A549 (cell line): ENCODE measurements at regions not wholly inside any gene's neighbourhood (a gene's known extent, or its start where the extent isn't known, plus 50 kb on each side); places are given as distances from the start of the nearest gene placed in this dataset.

ENCODE experiments used
- ATAC-seq, 2 experiments: fragments of 200-7000 bp in 1 of 2; fragments of >200 bp in 1 of 2; cut with Nextera tagmentation in 1 of 2; cut with Tn5 transposase in 1 of 2; 3 replicates each; pipeline versions ENCODE4 v1.8.0 to v1.9.1; 2018 to 2020; ENCODE audit warnings: mild to moderate bottlenecking in 1 of 2, moderate library complexity in 1 of 2
- CTCF ChIA-PET: fragments of 300-600 bp; sonication (Branson Sonifier 250); formaldehyde crosslinking; extraction: SDS; loops from one replicate; lab custom pipeline; 2021; ENCODE audit warnings: antibody characterized with exemption, inconsistent platforms; lab: Yijun Ruan, JAX
- POLR2A ChIA-PET: fragments of 350-600 bp; formaldehyde crosslinking; extraction: SDS; loops from one replicate; lab custom pipeline; 2021; ENCODE audit warnings: antibody characterized with exemption, inconsistent platforms; lab: Yijun Ruan, JAX
- DNase-seq, 2 experiments: peaks; one replicate each; pipeline versions ENCODE4 v3.0.0 to v3.0.0-alpha.2; 2011 to 2016; ENCODE audit warnings: low read depth in 1 of 2, low spot score in 1 of 2
- FAIRE-seq: peaks from 2 replicates; lab custom pipeline; 2011; peaks lifted over from hg19 to GRCh38; lab: Jason Lieb, UNC
- H3K27ac ChIP-seq, 2 experiments: fragments of >200 bp; sonication (Bioruptor Twin); formaldehyde crosslinking; 3 replicates each; pipeline ENCODE4 v1.5.1; 2016 to 2017
- H3K4me1 ChIP-seq: fragments of >200 bp; sonication (Bioruptor Twin); formaldehyde crosslinking; 3 replicates; pipeline ENCODE4 v1.6.1; 2016
- H3K4me2 ChIP-seq: fragments of >200 bp; sonication (Bioruptor Twin); formaldehyde crosslinking; 3 replicates; pipeline ENCODE4 v1.6.1; 2016
- H3K4me3 ChIP-seq: fragments of >200 bp; sonication (Bioruptor Twin); formaldehyde crosslinking; 3 replicates; pipeline ENCODE4 v1.5.1; 2016
- H3K9me3 ChIP-seq: fragments of >200 bp; sonication (Bioruptor Twin); formaldehyde crosslinking; 3 replicates; pipeline ENCODE4 v1.6.1; 2016
- CBX8 ChIP-seq: fragments of 200-600 bp; sonication (generic); IDR thresholded peaks from 2 replicates; pipeline ENCODE4 v1.6.1; 2016
- CHD2 ChIP-seq: fragments of 150-350 bp; IDR thresholded peaks from 2 replicates; pipeline ENCODE4 v1.6.1; 2014; ENCODE audit warnings: low read length; ENCODE audit not compliant: partially characterized antibody
- CTCF ChIP-seq: fragments of >200 bp; sonication (Bioruptor Twin); formaldehyde crosslinking; IDR thresholded peaks from 3 replicates; pipeline ENCODE4 v1.5.1; 2016
- EHMT2 ChIP-seq: fragments of 200-600 bp; sonication (generic); IDR thresholded peaks from 2 replicates; pipeline ENCODE4 v1.6.1; 2016; ENCODE audit warnings: antibody characterized with exemption, low read depth, mild to moderate bottlenecking, moderate library complexity
- FOSL2 ChIP-seq, 2 experiments: fragments of 450-650 bp in 1 of 2; fragments of >200 bp in 1 of 2; sonication (Bioruptor Twin) in 1 of 2; formaldehyde crosslinking; IDR thresholded peaks; 2 replicates each; pipeline versions ENCODE4 v1.5.0 to v1.6.1; 2016 to 2020; ENCODE audit warnings: mild to moderate bottlenecking in 1 of 2, moderate library complexity in 1 of 2
- HMGXB4 ChIP-seq: fragments of 250-450 bp; sonication (Bioruptor Pico); IDR thresholded peaks from 2 replicates; pipeline ENCODE4 v1.5.0; 2021; ENCODE audit warnings: mild to moderate bottlenecking, moderate library complexity, borderline replicate concordance
- HOXB13 ChIP-seq: fragments of 250-450 bp; sonication (Bioruptor Pico); IDR thresholded peaks from 2 replicates; pipeline ENCODE4 v1.5.0; 2020; ENCODE audit warnings: low read depth, mild to moderate bottlenecking, moderate library complexity
- JUNB ChIP-seq: fragments of >200 bp; sonication (Bioruptor Twin); formaldehyde crosslinking; IDR thresholded peaks from 2 replicates; pipeline ENCODE4 v1.6.1; 2016
- MAFK ChIP-seq: fragments of 450-650 bp; IDR thresholded peaks from 2 replicates; pipeline ENCODE4 v1.6.1; 2014; ENCODE audit not compliant: partially characterized antibody
- MAX ChIP-seq: IDR thresholded peaks from 2 replicates; pipeline ENCODE4 v1.6.1; 2012
- MAZ ChIP-seq: fragments of 150-350 bp; IDR thresholded peaks from 2 replicates; pipeline ENCODE4 v1.6.1; 2014; ENCODE audit warnings: antibody characterized with exemption, low read depth, low read length, borderline replicate concordance
- NR3C1 ChIP-seq: fragments of >200 bp; sonication (Bioruptor Twin); formaldehyde crosslinking; IDR thresholded peaks from 3 replicates; pipeline ENCODE4 v1.6.1; 2017
- POLR2A ChIP-seq: IDR thresholded peaks from 2 replicates; pipeline ENCODE4 v1.6.1; 2012; ENCODE audit warnings: mild to moderate bottlenecking, low read length
- RARB ChIP-seq: fragments of 250-450 bp; sonication (Bioruptor Pico); IDR thresholded peaks from 2 replicates; pipeline ENCODE4 v1.8.0; 2021; ENCODE audit warnings: mild to moderate bottlenecking, moderate library complexity
- RFX5 ChIP-seq: fragments of 450-650 bp; IDR thresholded peaks from 2 replicates; pipeline ENCODE4 v1.7.1; 2014; ENCODE audit warnings: antibody characterized with exemption, mild to moderate bottlenecking, moderate library complexity
- RNF2 ChIP-seq: fragments of 200-600 bp; sonication (generic); IDR thresholded peaks from 2 replicates; pipeline ENCODE4 v1.6.1; 2016; ENCODE audit warnings: low read depth, mild to moderate bottlenecking, antibody characterized with exemption, moderate library complexity, borderline replicate concordance
- SMC3 ChIP-seq: fragments of >200 bp; sonication (Bioruptor Twin); formaldehyde crosslinking; IDR thresholded peaks from 3 replicates; pipeline ENCODE4 v1.6.1; 2018; ENCODE audit warnings: inconsistent platforms
- TFCP2L1 ChIP-seq: fragments of 250-450 bp; sonication (Bioruptor Pico); IDR thresholded peaks from 2 replicates; pipeline ENCODE4 v1.5.0; 2021; ENCODE audit warnings: mild to moderate bottlenecking
- ZC3H11A ChIP-seq: fragments of 450-650 bp; IDR thresholded peaks from 2 replicates; pipeline ENCODE4 v1.6.1; 2014; ENCODE audit warnings: antibody characterized with exemption, mild to moderate bottlenecking
- ZFP36 ChIP-seq: fragments of 450-650 bp; IDR thresholded peaks from 2 replicates; pipeline ENCODE4 v1.6.1; 2014; ENCODE audit warnings: borderline replicate concordance; ENCODE audit not compliant: partially characterized antibody
- ZSCAN20 ChIP-seq: fragments of 250-450 bp; sonication (Bioruptor Pico); IDR thresholded peaks from 2 replicates; pipeline ENCODE4 v1.8.0; 2022; ENCODE audit warnings: mild to moderate bottlenecking, moderate library complexity
- WGBS: methylation state at CpG from one replicate; pipeline ENCODE4 v1.1.6; 2017; ENCODE audit errors: missing lambda C conversion rate; 5-methylcytosine and 5-hydroxymethylcytosine counted together
- TF ChIP-seq, protein P1 (sequence below): fragments of 250-450 bp; sonication (Bioruptor Pico); IDR thresholded peaks from 2 replicates; pipeline ENCODE4 v1.5.0; 2020; ENCODE audit warnings: low read depth, mild to moderate bottlenecking, moderate library complexity
- TF ChIP-seq, protein P2 (sequence below): fragments of 150-350 bp; IDR thresholded peaks from 2 replicates; pipeline ENCODE4 v1.6.1; 2014; ENCODE audit warnings: low read depth, mild to moderate bottlenecking, low read length
- TF ChIP-seq, protein P3 (sequence below): fragments of >200 bp; sonication (Bioruptor Twin); formaldehyde crosslinking; IDR thresholded peaks from 2 replicates; pipeline ENCODE4 v1.6.1; 2016

GRCh38 chr3:197424266-197424665, 125.9 kb upstream of the DLG1 start:
- Histone ChIP-seq H3K4me2 (no peak overlapping the region), H3K27ac (no peak overlapping the region), H3K9me3 (no peaks in the 10 kb centered on the region), H3K4me1 (peaks cover 16% of the 10 kb centered on the region), H3K4me3 (no peak overlapping the region)
- DNase-seq (no peak), FAIRE-seq (no peak), ATAC-seq (no peak)
- TF ChIP-seq RNF2 = no peak
- no peak for TF ChIP-seq ZFP36
- TF ChIP-seq MAX = no peak
- TF ChIP-seq RARB (CRISPR knock-in tag) = no peak
- WGBS = 85% methylated on average over 11 of the region's 11 CpGs
- CTCF ChIA-PET = interaction anchor here (1.3 to 1.8 kb wide), 2 partner anchors 86 to 168 kb away, joined by 3 to 9 read pairs; no protein-coding TSS in a partner anchor
- POLR2A ChIA-PET = no interaction called here

DNA sequence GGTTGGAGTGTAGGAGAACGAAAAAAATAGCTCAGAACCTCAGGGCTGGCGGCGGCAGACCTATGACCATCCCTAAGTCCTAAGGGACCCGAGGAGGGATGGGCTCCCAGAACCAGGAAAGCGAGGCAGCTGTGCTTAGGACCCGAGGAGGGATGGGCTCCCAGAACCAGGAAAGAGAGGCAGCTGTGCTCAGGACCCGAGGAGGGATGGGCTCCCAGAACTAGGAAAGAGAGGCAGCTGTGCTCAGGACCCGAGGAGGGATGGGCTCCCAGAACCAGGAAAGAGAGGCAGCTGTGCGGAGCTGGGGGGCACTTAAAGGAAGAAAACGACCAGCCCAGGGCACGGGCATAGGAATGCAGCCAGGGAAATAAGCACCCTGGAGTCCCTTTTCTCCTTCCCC, 125.0 kb upstream of the DLG1 start:
- POLR2A ChIA-PET = no interaction called here
- FAIRE-seq = no peak
- CTCF ChIA-PET = interaction anchor here (1.3 to 1.8 kb wide), 2 partner anchors 87 to 167 kb away, joined by 3 to 9 read pairs; no protein-coding TSS in a partner anchor

GRCh38 chr3:197422506-197422905, 124.1 kb upstream of the DLG1 start:
- peak overlapping the region; percentile 49 for H3K4me2 ChIP-seq
- POLR2A ChIA-PET = no interaction called here

More for the DNA sequence above, 125.0 kb upstream of the DLG1 start:
- 66% methylated on average over 10 of the region's 11 CpGs for WGBS
- Histone ChIP-seq H3K4me1 (peaks cover 11% of the 10 kb centered on the region), H3K9me3 (no peaks in the 10 kb centered on the region), H3K4me3 (no peak overlapping the region), H3K4me2 (no peak overlapping the region), H3K27ac (peak overlapping the region in 1 of 2 experiments; percentile 62; a peak in 2 of 6 replicates)
- ATAC-seq (no peak), DNase-seq (no peak)
- no peak for TF ChIP-seq CTCF
- TF ChIP-seq FOSL2 (IDR thresholded peaks at IDR 0.05) = no peak
- no peak for TF ChIP-seq FOSL2 (CRISPR knock-in tag; IDR thresholded peaks at IDR 0.05)
- TF ChIP-seq MAX = no peak
- no peak for TF ChIP-seq RFX5

More at GRCh38 chr3:197422506-197422905, 124.1 kb upstream of the DLG1 start:
- WGBS = 78% methylated on average over 7 of the region's 7 CpGs
- TF ChIP-seq MAFK (no peak), HOXB13 (CRISPR knock-in tag) (no peak), ZSCAN20 (CRISPR knock-in tag) (no peak), HMGXB4 (CRISPR knock-in tag) (no peak), RNF2 (no peak), CHD2 (no peak), EHMT2 (no peak), MAZ (no peak), SMC3 (no peak), JUNB (no peak), POLR2A (no peak), ZC3H11A (no peak), NR3C1 (no peak), CBX8 (no peak), TFCP2L1 (CRISPR knock-in tag) (no peak)
- TF ChIP-seq, protein P1, sequence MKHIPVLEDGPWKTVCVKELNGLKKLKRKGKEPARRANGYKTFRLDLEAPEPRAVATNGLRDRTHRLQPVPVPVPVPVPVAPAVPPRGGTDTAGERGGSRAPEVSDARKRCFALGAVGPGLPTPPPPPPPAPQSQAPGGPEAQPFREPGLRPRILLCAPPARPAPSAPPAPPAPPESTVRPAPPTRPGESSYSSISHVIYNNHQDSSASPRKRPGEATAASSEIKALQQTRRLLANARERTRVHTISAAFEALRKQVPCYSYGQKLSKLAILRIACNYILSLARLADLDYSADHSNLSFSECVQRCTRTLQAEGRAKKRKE (CRISPR knock-in tag) = no peak
- TF ChIP-seq, protein P2, sequence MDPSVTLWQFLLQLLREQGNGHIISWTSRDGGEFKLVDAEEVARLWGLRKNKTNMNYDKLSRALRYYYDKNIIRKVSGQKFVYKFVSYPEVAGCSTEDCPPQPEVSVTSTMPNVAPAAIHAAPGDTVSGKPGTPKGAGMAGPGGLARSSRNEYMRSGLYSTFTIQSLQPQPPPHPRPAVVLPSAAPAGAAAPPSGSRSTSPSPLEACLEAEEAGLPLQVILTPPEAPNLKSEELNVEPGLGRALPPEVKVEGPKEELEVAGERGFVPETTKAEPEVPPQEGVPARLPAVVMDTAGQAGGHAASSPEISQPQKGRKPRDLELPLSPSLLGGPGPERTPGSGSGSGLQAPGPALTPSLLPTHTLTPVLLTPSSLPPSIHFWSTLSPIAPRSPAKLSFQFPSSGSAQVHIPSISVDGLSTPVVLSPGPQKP = no peak
- TF ChIP-seq, protein P3, sequence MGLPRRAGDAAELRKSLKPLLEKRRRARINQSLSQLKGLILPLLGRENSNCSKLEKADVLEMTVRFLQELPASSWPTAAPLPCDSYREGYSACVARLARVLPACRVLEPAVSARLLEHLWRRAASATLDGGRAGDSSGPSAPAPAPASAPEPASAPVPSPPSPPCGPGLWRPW = no peak
- no peak for DNase-seq
- FAIRE-seq = no peak
- Histone ChIP-seq H3K9me3 (no peaks in the 10 kb centered on the region), H3K4me1 (peaks cover 7% of the 10 kb centered on the region; the same call in 2 of the 3 replicates), H3K4me3 (no peak overlapping the region), H3K27ac (peak overlapping the region; percentile 27 to 75; a peak in 4 of 6 replicates)
- no peak for ATAC-seq
- CTCF ChIA-PET = interaction anchor here (0.6 to 1.8 kb wide), 2 partner anchors 88 to 369 kb away, joined by 4 to 9 read pairs; no protein-coding TSS in a partner anchor
